Dermis microvascular lymphatic vessel endothelial cell (primary cell): ENCODE measurements at regions not wholly inside any gene's neighbourhood (a gene's known extent, or its start where the extent isn't known, plus 50 kb on each side); places are given as distances from the start of the nearest gene placed in this dataset.

Experiments used
- DNase-seq, 2 donors: peaks; one replicate each; pipeline versions ENCODE4 v3.0.0 to v3.0.0-alpha.2; 2010; ENCODE audit warnings: low read depth in 2 of 2

DNA sequence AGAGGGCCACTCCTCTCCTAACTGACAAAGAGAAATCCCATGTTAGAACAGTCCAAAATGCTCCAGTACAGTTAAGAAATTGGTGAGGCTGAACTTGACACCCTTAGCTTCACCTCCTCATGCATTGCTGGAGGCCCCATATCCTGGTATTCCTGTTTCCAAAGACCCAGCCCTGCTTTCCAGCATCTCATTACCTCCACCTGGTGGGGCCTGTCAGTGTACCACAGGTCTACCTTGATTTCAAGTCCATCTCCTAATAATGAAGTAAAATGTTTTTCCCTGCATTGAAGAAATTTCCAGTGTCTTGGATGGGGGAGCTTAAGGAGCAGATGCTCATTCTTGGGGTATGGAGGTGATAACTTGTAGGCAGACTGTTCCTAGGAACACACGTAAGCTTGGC lies 70.6 kb upstream of the S1PR3 start:
- DNase-seq = no peak

DNA sequence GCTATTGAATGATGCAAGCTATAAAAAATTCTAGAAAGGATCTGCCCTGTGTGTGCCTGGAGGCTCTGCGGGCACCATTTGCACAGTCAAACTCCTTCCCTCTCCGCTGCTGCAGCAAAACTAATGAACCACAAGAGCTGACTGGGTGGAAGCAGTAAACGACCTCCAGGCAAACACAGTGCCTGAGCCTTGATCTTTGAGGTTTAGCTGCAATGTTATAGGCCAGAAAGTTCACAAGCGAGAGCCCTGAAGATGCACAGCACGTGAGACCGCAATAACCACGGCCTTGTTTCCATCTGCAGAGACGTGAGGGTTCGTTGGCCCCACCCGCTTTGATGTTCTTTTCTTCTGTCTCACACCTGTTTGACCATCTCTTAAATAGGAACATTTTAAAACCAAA lies 69.2 kb upstream of the S1PR3 start:
- no peak for DNase-seq

DNA sequence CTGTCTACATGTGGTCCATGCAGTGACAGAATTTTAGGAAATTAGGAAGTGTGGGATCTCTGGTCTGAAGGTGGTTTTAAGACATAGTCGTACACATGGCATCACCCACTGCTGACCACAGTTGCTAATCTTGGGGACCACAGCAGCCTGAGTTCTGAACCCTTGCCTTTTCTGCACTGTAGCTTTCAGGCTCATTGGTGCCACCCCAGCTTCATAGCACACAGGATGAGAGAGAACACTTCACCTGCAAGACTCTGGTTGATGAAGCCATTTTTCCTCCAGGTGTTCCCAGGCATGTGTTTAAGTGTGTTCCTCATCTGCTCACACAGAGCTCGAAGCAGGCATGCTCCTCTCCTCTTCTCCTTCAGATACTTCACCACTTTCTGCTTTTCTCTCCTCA lies 68.2 kb upstream of the S1PR3 start:
- no peak for DNase-seq

DNA sequence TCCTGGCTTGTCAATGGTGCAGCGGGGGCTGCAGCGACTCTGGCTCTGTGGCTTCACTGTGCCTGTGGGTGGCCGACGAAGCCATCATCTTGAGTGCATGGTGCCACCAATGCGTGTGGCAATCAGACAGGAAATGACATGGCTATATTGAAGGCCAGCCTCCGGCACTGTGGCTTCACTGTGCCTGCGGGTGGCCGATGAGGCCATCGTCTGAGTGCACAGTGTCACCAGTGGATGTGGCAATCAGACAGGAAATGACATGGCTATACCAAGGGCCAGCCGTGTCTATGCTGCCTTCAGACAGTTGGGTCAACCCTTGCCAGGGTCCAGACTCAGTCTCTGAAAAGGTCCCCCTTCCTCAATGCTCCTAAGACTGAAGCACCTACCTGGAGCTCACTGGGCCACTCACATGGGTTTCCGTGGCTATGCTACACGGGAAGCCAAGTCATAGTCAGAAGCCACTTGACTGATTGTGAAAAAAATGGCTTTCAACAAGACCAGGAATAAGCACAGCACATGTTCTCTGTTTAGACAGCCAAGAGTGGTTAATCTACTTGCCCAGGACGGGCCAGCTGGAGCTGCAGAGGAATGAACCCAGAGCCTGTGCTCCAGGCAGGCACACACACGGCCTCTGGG lies 67.5 kb upstream of the S1PR3 start:
- DNase-seq = no peak

DNA sequence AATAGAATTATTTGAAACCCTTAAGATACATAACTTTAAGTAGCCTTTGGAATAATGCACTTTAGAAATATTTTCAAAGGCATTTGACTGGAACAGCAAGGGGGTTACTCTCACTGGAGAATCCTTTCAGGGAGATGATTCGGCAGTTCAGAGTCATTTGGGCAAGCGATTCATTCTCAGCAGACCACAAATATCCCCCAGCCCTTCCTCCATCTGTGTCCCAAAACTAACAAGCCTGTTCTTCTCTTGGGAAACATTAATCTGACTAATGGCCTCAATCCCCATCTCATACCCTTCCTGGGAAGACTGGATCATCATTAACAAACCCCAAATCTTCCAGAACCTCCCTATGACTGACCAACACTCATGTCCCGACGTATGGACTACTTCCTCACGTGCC lies 65.8 kb upstream of the S1PR3 start:
- DNase-seq = no peak

DNA sequence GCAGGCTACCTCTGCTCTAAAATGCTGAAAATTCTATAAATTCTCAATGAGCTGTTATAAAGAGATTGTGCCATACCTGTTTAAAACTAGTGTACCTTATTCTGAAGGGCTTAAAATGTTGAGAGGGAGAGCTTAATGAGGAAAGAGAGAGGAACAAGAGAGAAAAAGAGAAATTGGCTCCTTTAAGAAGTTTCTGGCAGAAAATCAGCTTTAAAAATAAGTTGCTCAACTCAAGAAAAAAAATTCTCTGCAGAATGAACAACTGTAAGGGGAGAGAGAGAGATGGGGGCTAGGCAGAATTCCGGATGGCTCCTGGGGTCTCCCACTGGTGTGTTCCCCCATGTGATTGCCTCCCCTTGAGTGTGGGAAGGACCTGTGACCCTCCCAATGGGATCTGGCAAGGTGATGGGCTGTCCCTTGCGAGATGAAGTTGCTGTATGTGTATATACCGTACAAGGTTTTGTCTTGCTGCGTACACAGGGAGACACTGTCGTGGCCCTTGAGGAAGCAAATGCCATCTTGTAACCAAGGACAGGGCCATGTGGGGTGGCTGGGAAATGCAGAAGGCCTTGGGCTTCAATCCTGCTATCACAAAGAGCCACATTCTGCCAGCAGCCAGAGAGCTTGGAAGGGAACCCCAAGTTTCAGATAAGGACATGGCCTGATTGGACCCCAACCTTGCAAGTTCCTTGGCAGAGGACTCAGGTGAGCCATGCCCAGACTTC lies 64.3 kb upstream of the S1PR3 start:
- no peak for DNase-seq

DNA sequence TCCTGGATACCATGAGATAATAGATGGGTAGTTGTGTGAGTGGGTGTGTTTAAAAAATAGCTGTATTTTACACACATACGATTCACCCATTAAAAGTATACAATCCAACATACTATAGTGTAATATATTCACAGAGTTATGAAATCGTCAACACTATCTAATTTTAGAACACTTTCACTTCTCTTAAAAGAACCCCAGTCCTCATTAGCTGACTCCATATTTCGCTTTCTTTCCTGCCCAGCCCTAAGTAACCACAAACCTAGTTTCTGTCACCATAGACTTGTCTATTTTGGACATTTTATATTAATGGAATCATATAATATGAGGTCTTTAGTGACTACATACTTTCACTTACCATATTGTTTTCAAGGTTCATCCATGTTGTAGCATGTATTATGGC lies 63.8 kb upstream of the S1PR3 start:
- no peak for DNase-seq

DNA sequence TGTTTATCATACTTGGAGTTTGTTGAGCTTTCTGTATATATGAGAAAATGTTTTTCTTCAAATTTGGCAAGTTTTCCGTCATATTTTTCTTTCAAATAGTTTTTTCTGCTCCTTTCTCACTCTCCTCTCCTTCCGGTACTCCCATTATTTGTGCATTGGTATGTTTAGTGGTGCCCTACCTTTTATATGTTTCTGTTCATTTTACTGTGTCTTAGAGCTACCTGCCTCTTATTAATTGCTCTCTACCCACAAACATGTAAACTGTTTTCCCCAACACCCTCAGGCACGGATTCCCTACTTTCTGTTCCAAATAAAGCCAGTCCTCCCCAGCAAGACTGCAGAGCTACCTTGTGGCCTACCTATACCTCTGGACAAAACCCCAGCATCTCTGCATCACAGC lies 60.6 kb upstream of the S1PR3 start:
- no peak for DNase-seq

DNA sequence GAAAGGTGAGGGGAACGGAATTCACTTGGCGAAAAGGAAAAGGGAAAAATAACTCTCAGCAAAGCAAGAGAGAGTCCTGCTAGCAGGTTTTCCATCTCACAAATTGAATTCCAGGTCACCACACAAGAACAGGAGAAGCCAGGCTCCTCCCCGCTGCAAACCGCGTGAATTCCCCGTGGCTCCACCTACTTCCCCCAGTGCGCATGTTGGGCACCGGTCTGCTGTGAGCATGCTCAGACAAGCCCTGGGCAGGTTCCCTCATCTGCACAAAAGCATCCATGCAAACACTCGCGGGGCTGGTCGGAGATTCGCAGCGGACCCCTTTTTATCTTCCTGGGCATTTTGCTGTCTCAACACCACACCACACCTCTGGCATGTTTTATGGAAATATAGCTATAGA lies 58.5 kb upstream of the S1PR3 start:
- peak; percentile 63 to 77 for DNase-seq

DNA sequence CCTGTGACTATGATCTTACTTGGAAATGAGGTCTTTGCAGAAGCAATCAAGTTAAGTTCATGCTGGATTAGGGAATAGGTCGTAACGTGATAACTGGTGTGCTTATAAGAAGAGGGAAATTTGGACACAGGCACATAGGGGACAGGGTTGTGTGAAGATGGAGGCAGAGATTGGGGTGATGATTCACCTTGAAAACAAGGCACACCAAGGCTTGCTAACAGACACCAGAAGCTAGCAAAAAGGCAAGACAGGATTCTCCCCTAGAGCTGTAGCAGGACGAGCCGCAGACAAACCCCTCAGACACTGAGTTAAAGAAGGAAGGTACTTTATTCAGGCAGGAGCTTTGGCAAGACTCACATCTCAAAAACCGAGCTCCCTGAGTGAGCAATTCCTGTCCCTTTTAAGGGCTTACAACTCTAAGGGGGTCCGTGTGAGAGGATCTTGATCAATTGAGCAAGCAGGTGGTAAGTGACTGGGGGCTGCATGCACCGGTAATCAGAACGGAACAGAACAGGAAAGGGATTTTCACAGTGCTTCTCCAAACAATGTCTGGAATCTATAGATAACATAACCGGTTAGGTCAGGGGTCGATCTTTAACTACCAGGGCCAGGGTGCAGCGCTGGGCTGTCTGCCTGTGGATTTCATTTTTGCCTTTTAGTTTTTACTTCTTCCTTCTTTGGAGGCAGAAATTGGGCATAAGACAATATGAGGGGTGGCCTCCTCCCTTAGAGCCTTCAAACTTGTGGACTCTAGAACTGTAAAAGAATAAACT lies 57.5 kb upstream of the S1PR3 start:
- DNase-seq = peak in 1 of 2 donors; percentile 58

DNA sequence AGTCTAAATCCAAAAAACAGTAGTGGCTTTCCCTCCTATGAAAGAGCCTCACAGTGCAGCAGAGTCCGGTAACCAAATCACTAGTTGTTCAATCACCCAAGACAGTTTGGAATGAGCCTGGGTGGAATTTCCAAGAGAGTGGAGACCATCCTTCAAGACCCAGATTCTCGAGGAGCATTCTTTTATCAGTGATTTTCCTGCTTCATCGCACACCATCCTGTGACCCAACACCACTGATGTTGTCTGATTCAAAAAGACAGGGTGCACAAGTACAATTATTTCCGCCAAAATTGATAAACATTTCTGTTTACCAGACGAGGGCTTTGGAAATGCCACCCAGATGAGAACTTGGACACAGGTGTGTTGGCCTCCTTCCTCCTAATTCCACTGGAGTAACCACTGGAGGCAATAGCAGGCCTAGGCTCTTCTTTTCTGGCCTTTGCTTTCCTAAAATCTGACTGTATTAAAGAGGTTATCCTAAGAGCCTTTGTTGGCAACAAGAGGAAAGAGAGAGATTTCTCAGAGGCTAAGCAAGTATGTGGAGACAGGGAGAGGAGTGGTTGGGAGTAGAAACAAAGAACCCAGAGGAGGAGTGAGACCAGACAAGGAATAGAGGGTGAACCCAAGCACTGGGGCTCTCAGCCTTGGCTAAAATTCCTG lies 56.3 kb upstream of the S1PR3 start:
- no peak for DNase-seq

DNA sequence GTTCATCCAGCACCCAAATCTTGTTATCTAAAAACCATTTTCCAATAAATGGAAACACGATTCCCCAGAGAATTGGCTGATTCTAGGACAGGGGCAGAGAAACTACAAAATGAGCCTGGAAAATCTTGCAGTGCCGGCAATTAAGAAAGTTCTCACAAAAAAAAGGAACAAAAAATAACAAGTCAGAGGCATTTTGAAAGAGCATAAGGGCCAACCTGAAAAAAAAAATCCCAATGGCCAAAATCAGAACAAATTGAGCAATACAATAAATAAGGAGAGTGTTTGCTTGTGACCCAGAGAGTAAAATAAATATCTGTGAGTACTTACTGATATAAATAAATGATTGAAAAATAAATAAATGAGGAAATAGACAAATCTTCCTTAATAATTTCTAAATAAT lies 55.1 kb upstream of the S1PR3 start:
- no peak for DNase-seq

DNA sequence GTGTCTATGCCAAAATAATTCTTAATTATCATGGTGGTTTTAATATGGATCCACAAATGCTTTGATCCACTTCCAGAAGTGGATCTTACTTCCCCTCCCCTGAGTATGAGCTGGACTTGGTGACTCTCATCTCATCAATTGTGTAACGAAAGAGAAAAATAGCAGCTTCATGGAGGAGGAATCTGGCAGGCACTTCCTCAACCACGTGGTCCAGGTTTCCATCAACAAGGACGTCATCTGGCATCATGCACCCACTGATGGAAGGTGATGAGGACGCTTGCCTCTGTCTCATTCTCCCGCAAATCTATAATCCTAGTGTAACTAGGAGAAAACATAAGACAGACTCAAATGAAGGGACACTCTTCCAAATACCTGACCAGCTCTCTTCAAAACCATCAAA lies 54.6 kb upstream of the S1PR3 start:
- DNase-seq = no peak

DNA sequence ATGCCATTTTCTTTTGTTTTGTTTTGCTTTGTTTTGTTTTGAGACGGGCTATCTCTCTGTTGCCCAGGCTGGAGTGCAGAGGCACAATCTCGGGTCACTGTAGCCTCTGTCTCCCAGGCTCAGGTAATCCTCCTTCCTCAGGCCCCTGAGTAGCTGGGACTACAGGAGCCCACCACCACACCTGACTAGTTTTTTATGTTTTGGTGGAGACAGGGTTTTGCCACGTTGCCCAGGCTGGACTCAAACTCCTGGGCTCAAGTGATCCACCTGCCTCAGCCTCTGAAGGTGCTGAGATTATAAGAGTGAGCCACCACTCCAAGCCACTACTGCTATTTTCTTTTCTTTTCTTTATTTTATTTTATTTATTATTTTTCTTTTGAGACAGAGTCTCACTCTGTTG lies 54.0 kb upstream of the S1PR3 start:
- no peak for DNase-seq

DNA sequence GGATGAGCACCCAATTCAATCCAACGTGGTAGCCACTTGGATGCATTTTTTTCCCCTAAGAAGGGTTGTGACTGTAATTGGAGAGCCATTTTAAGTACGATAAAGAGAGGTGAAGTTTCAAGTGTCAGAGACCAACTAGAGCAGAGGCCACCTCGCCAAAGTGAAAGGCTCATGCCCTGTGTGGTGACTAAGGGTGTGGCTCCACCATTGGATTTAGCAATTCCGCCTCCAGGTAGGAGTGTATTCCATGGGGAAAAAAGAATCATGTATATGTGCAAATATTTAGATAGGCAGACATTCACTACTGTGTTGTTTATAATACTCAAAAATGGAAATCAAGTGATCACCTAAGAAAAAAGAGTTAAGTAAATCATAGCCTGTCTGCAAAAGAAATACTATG lies 53.1 kb upstream of the S1PR3 start:
- no peak for DNase-seq
